Esophagus muscularis mucosa (tissue), 4 donors: ENCODE measurements at regions not wholly inside any gene's neighbourhood (a gene's known extent, or its start where the extent isn't known, plus 50 kb on each side); places are given as distances from the start of the nearest gene placed in this dataset.

Source experiments
- DNase-seq: peaks from one replicate; pipeline ENCODE4 v3.0.0-alpha.2; 2017; ENCODE audit errors: extremely low spot score
- H3K27ac ChIP-seq, 4 donors: fragments of 200-600 bp; sonication (generic); replicated peaks in 1 of 4; 1 replicate in 3 of 4; 2 replicates in 1 of 4; pipeline ENCODE4 v1.5.1; 2016 to 2019; ENCODE audit warnings: mild to moderate bottlenecking in 1 of 4
- H3K27me3 ChIP-seq, 4 donors: fragments of 200-600 bp; sonication (generic); one replicate each; pipeline versions ENCODE4 v1.5.1 to v1.6.0; 2016 to 2019
- H3K36me3 ChIP-seq, 4 donors: fragments of 200-600 bp; sonication (generic); one replicate each; pipeline ENCODE4 v1.5.1; 2016 to 2019
- H3K4me1 ChIP-seq, 4 donors: fragments of 200-600 bp; sonication (generic); one replicate each; pipeline ENCODE4 v1.5.1; 2016 to 2019
- H3K4me3 ChIP-seq, 4 donors: fragments of 200-600 bp; sonication (generic); 1 replicate in 2 of 4; 2 replicates in 2 of 4; pipeline ENCODE4 v1.5.1; 2016 to 2019; ENCODE audit warnings: mild to moderate bottlenecking in 4 of 4, moderate library complexity in 1 of 4
- H3K9me3 ChIP-seq, 4 donors: fragments of 200-600 bp; sonication (generic); 1 replicate in 3 of 4; 2 replicates in 1 of 4; pipeline ENCODE4 v1.5.1; 2016 to 2019
- CTCF ChIP-seq, 3 experiments: fragments of 200-600 bp in 2 of 3; fragments of 450-650 bp in 1 of 3; sonication (generic) in 2 of 3; IDR thresholded peaks; one replicate each; pipeline ENCODE4 v1.5.1; 2017 to 2019; ENCODE audit warnings: antibody characterized with exemption in 3 of 3, mild to moderate bottlenecking in 2 of 3, moderate library complexity in 1 of 3
- EP300 ChIP-seq: sonication (generic); formaldehyde crosslinking; IDR thresholded peaks from one replicate; pipeline ENCODE4 v1.6.1; 2017; ENCODE audit warnings: antibody characterized with exemption
- POLR2A ChIP-seq: fragments of 450-650 bp; IDR thresholded peaks from one replicate; pipeline ENCODE4 v1.6.1; 2017; ENCODE audit warnings: antibody characterized with exemption, moderate library complexity, mild to moderate bottlenecking, low read depth
- POLR2AphosphoS5 ChIP-seq, 2 donors: sonication (generic); formaldehyde crosslinking; IDR thresholded peaks; one replicate each; pipeline ENCODE4 v1.6.1; 2017; ENCODE audit warnings: antibody characterized with exemption in 2 of 2
- WGBS: methylation state at CpG from one replicate; pipeline ENCODE4 v1.1.5; 2018; 5-methylcytosine and 5-hydroxymethylcytosine counted together
- intact Hi-C: fragments of 100-400 bp; cut with DNase I; formaldehyde crosslinking; loops from one replicate; pipeline ENCODE4 v1.15.1; 2023

GRCh38 chr3:31038086-31038739 lies 143.8 kb upstream of the GADL1 start:
- Histone ChIP-seq H3K27ac (no peak overlapping the region), H3K9me3 (peaks cover 0 to 17% (median 8%) of the 10 kb centered on the region in 4 donors), H3K4me3 (no peak overlapping the region), H3K27me3 (no peaks in the 10 kb centered on the region), H3K36me3 (no peaks in the 10 kb centered on the region), H3K4me1 (peaks cover 0 to 10% (median 4%) of the 10 kb centered on the region in 4 donors)
- intact Hi-C loops: no loop called here
- DNase-seq: no peak
- WGBS: 89% methylated on average over 3 of the region's 3 CpGs
- TF ChIP-seq EP300 (no peak), POLR2A (no peak), POLR2AphosphoS5 (IDR thresholded peaks at IDR 0.05) (no peak), CTCF (IDR thresholded peaks at IDR 0.05) (no peak)

DNA sequence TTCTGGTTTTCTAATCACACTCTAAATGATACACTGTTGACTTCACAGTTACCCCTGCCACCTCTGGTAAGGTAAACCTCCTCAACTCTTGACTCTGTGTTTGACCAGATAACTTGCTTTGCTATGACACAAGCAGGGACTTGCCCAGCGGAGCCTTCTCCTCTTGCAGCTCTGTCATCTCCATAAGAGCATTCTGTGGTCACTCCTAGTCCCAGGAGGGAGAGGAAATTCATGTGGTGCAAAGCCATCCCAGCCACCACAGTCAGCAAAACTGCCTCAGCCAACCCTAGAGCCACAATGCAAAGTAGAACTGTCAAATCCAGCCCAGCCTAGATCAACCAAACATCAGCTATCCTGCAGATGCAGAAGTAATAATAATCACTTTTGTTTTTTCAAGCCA lies 144.7 kb upstream of the GADL1 start:
- no peaks in the 10 kb centered on the region for H3K27me3 ChIP-seq
- peaks cover 0 to 19% (median 9%) of the 10 kb centered on the region in 4 donors for H3K9me3 ChIP-seq
- intact Hi-C loops: no loop called here
- WGBS: 94% methylated on average over 1 of the region's 1 CpG
- no peaks in the 10 kb centered on the region for H3K36me3 ChIP-seq
- no peak overlapping the region for H3K27ac ChIP-seq
- no peak overlapping the region for H3K4me3 ChIP-seq
- DNase-seq: no peak
- peaks cover 0 to 10% (median 4%) of the 10 kb centered on the region in 4 donors for H3K4me1 ChIP-seq
- TF ChIP-seq CTCF (IDR thresholded peaks at IDR 0.05): no peak
- no peak for TF ChIP-seq POLR2A
- TF ChIP-seq POLR2AphosphoS5 (IDR thresholded peaks at IDR 0.05): no peak
- no peak for TF ChIP-seq EP300

DNA sequence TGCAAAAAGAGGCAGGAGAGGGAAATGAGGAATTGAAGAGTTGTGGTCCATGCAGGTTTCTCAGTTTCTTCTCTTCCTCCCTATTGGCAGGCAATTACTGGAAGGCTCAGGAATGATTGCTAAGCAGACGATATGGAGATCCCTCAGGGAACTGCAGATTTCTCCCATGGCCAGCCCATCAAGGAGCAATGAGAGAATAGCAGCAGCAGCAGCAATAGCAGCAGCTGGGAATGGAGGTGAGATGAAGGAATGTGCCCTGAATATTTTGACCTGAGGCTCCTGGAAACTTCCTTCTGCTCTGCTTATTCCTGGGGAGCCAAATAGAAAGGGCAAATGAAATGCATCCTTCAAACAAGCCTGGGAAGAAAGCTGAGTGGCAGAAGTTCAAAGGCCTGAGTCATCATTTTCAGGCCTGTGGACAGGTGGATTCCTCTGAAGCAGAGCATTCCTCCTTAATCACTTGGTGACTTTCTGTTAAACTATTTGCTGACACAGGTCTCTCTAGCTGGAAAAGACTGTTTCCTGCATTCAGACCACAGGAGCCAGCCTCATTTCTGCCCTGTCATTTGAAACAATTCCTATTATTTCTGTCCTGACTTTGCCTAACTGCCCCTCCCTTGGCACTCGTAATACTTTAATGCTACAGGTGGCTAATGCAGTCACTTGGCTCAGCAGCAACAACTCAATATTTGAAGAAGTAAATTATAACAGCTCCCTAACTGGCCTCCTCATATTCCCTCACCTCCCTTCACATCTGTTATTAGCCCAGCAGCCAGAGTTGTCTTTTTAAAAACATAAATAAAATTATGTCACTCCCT lies 146.9 kb upstream of the GADL1 start:
- Histone ChIP-seq H3K36me3 (no peaks in the 10 kb centered on the region), H3K27ac (no peak overlapping the region), H3K4me1 (peaks cover 0 to 10% (median 4%) of the 10 kb centered on the region in 4 donors), H3K9me3 (peaks cover 0 to 12% (median 5%) of the 10 kb centered on the region in 4 donors), H3K4me3 (no peak overlapping the region), H3K27me3 (no peaks in the 10 kb centered on the region)
- intact Hi-C loops: no loop called here
- TF ChIP-seq EP300 (no peak), POLR2A (no peak), POLR2AphosphoS5 (IDR thresholded peaks at IDR 0.05) (no peak), CTCF (IDR thresholded peaks at IDR 0.05) (no peak)
- whole genome bisulfite sequencing: 41% methylated on average over 2 of the region's 2 CpGs
- DNase-seq: no peak

DNA sequence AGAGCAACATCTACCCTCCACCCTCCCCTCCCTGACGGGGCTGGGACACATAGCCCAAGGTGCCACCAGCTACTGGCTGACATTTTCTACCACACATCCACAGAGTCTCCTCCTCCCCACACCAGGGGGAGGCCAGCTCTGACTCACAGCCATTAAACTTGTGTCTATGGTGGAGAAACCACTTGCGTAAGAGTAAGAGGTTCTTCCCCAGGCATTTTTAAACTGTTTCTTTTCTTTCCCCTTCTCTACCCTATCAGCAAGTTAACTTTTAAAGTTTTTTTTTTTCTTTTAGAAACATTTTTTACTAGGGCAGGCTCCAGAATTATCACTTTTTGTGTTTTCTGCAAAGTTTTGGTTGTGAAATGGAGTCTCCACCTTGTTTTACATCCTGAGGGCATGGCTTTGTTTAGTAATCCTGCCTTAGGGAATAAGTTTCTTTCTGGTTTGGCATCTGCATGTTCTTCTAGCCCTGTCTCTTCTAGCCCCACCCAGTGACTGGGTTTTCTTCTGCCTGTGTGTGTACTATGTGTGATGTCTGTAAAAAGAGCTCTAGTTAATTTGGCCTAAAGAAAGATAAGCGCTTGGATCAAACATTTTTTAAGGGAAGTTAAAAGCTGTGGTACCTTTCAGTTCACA lies 148.8 kb upstream of the GADL1 start:
- Histone ChIP-seq H3K27me3 (no peaks in the 10 kb centered on the region), H3K27ac (no peak overlapping the region), H3K9me3 (peaks cover 0 to 12% (median 5%) of the 10 kb centered on the region in 4 donors), H3K36me3 (no peaks in the 10 kb centered on the region), H3K4me1 (peaks cover 0 to 10% (median 4%) of the 10 kb centered on the region in 4 donors), H3K4me3 (no peak overlapping the region)
- DNase-seq: no peak
- intact Hi-C loops: no loop called here
- TF ChIP-seq EP300 (no peak), POLR2AphosphoS5 (IDR thresholded peaks at IDR 0.05) (no peak), POLR2A (no peak), CTCF (IDR thresholded peaks at IDR 0.05) (no peak)
- 92% methylated on average over 3 of the region's 3 CpGs for WGBS
